GM20000 (cell line): ENCODE measurements at regions not wholly inside any gene's neighbourhood (a gene's known extent, or its start where the extent isn't known, plus 50 kb on each side); places are given as distances from the start of the nearest gene placed in this dataset.

Source experiments
- DNase-seq: peaks from one replicate; pipeline ENCODE4 v3.0.0; 2012; ENCODE audit warnings: low spot score
- TF ChIP-seq, protein P1 (sequence below): IDR thresholded peaks from 2 replicates; pipeline ENCODE4 v1.5.1; 2012; ENCODE audit warnings: mild to moderate bottlenecking, control low read depth; ENCODE audit errors: extremely low read depth, missing control alignments

DNA sequence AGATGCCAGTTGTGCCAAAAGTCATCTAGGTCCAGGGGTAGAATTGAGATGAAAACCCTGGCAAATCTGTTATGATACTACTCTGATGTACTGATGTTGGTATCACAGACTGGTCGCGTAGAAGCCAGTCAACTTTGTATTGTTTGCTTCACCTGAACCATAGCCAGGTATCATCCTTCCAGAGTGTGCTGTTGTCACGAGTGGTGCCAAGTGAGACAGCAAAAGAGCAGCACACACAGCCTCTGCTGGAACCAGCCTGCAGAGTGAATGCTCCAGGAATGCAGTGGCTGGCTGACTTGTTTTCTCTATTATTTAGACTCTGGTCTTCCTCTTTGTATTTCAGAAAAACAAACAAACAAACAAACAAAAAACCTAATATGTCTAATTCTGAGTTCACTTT, 209.5 kb upstream of the HEY2 start:
- DNase-seq: no peak
- TF ChIP-seq, protein P1, sequence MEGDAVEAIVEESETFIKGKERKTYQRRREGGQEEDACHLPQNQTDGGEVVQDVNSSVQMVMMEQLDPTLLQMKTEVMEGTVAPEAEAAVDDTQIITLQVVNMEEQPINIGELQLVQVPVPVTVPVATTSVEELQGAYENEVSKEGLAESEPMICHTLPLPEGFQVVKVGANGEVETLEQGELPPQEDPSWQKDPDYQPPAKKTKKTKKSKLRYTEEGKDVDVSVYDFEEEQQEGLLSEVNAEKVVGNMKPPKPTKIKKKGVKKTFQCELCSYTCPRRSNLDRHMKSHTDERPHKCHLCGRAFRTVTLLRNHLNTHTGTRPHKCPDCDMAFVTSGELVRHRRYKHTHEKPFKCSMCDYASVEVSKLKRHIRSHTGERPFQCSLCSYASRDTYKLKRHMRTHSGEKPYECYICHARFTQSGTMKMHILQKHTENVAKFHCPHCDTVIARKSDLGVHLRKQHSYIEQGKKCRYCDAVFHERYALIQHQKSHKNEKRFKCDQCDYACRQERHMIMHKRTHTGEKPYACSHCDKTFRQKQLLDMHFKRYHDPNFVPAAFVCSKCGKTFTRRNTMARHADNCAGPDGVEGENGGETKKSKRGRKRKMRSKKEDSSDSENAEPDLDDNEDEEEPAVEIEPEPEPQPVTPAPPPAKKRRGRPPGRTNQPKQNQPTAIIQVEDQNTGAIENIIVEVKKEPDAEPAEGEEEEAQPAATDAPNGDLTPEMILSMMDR: no peak

DNA sequence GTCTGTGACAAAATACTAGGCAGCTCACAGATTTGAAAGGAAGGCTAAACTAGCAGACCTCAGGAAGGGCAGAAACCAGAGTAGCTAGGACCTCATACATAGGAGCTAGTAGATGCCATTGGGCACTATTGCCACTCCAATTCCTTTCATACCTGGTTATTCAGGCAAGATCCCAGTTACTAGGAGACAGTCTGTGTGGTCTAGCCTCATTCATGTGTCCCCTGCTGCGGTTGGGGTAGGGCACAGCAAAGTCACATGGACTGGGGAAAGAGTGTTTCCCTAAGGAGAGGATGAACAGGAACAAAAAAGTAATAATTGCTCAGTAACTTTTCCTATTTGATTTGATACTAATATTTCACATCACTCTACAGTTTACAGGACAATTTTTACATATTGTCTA, 204.6 kb upstream of the HEY2 start:
- TF ChIP-seq, protein P1: no peak
- no peak for DNase-seq

- DNase-seq: no peak
- TF ChIP-seq, protein P1: no peak
Observed at GRCh38 chr6:125546841-125547251, 202.6 kb upstream of the HEY2 start.

DNA sequence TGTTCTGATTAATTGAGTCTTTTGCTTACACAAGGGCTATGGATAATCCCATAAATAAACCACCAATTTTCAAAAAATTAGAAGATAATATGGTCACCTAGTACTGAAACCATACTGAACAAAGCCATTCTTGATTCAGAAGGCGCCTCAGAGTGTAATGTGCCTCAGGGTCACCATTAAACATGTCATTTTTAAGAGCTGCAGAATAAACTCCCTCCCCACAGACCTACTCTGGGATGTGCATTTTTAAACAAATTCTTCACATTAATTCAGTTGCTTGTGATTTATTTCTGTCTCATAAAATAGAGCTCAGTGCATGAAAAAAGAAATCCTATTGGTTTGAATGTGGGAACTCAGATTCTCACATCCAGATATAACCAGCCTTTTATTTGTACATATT, 202.1 kb upstream of the HEY2 start:
- DNase-seq: no peak
- TF ChIP-seq, protein P1: no peak

- no peak for DNase-seq
- TF ChIP-seq, protein P1: no peak
Observed at GRCh38 chr6:125549202-125549884, 200.1 kb upstream of the HEY2 start.

- no peak for DNase-seq
- TF ChIP-seq, protein P1: no peak
Observed at GRCh38 chr6:125550892-125551291, 198.5 kb upstream of the HEY2 start.

DNA sequence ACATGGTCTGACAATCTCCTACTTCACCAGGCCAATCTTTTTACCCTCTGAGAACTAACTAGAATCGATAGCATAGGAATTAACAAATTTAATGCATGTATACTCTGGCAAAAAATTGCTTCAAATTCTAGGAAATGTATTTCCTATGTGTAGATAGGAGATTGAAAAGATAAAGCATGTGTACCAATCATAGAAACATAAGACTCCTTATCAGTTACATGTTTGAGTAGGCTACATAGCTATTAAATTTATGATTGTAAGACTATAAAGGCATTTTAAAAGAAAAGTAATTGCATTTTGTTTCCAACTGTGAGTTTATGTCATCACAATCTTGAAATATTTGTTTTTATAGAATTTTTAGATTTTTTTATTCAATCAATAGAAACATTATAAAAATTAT, 196.6 kb upstream of the HEY2 start:
- no peak for DNase-seq
- TF ChIP-seq, protein P1: no peak
